DMS53 treated with DMSO at 0.1 percent for 48 hours (cell line): ENCODE measurements at regions not wholly inside any gene's neighbourhood (a gene's known extent, or its start where the extent isn't known, plus 50 kb on each side); places are given as distances from the start of the nearest gene placed in this dataset.
"Not testable (repeated sequence)": the region's sequence is repeated elsewhere in the genome, so short reads cannot be mapped to it uniquely, and the experiment has no call there.

Source experiments
- DNase-seq: peaks from one replicate; lab custom pipeline; 2025; ENCODE audit not compliant: unreplicated experiment; lab: John Stamatoyannopoulos, UW

DNA sequence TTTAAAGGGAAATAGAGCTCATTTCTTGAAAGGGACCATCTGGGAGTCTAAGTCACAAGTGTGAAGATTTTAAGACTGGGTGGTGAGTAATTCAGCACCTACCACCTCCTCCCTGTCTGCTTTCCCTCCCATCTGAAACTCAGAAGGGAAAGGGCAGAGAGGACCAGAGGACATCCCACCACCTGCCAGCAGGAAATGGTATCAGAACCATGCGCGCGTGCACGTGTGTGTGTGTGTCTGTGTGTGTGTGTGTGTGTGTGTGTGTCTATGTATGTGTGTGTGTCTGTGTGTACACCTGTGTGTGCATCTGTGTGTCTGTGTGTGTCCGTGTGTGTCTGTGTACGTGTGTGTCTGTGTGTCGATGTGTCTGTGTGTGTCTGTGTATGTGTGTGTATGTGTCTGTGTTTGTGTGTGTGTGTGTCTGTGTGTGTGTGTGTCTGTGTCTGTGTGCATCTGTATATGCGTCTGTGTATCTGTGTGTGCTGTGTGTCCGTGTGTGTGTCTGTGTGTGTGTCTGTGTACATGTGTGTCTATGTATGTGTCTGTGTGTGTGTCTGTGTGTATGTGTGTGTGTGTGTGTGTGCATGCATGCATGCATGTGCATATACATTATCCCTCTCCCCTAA is 76.8 kb downstream of the ZFP36L2 start:
- no peak for DNase-seq

DNA sequence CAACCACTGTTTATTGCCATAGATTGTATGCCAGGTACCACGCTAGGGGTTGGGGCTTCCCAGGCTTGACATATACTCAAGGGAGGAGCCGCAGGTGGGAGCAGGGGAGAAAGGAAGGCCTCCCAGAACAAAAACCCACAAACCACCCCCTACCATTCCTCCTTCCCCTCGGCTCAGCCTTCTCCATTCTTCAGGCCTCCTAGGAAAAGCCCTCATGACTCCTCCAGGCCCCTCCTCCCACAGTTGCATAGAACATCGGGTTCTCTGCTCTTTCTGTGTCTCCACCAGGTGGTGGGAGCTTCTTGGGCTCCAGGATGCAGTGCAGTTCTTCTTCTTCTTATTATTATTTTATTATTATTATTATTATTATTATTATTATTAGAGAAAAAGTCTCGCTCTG is 80.3 kb downstream of the ZFP36L2 start:
- no peak for DNase-seq

GRCh38 chr2:43144263-43144662 is 82.1 kb downstream of the ZFP36L2 start:
- DNase-seq = no peak

DNA sequence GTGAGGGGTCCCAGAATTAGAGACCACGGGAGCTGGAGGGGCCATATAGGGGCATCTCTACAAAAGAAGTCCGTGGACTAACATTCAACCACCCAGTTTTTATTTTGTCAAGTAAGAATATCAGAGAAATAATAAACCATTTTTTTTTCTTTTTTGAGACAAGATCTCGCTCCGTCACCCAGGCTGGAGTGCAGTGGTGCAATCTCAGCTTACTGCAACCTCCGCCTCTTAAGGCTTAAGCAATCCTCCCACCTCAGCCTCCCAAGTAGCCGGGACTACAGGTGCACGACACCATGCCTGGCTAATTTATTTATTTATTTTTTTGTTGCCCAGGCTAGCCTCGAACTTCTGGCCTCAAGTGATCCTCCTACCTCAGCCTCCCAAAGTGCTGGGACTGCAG is 82.7 kb downstream of the ZFP36L2 start:
- DNase-seq = no peak

DNA sequence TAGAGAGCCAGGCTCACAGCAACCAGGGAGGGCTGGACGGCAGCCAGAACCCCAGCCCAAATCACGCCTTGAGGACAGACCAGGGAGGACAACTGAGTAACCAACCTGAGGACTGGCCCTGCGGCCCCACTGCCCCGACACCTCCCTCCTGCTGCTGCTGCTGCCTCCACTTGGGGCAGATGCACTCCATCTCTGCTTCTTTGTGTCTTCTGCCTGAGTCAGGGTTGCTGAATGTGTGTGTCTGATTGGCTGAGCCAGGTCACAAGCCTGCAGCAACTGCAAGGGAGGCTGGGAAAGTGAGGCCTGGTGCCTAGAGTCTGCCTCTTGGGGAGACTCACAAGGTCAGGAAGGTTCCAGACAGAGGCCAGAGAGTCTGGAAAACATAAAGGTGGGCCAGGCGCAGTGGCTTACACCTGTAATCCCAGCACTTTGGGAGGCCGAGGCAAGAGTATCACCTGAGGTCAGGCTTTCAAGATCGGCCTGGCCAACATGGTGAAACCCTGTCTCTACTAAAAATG is 83.4 kb downstream of the ZFP36L2 start:
- DNase-seq = no peak

DNA sequence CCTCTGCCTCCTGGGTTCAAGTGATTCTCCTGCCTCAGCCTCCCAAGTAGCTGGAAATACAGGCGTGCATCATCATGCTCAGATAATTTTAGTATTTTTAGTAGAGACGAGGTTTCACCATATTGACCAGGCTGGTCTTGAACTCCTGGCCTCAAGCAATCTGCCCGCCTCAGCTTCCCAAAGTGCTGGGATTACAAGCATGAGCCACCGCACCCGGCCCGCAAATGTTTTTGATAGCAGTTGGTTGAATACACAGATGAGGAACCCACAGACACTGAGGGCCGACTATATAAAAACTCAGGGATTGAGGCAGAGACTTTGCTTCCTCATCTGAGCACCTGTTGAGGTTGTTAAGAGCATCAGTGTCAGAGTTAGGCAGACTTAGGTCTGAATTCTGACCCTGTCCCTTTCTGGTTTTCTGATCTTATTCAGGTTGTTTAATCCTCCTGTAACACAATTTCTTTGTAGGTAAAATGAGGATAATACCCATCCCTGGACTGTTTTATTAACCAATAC is 84.7 kb downstream of the ZFP36L2 start:
- DNase-seq = not testable (repeated sequence)

DNA sequence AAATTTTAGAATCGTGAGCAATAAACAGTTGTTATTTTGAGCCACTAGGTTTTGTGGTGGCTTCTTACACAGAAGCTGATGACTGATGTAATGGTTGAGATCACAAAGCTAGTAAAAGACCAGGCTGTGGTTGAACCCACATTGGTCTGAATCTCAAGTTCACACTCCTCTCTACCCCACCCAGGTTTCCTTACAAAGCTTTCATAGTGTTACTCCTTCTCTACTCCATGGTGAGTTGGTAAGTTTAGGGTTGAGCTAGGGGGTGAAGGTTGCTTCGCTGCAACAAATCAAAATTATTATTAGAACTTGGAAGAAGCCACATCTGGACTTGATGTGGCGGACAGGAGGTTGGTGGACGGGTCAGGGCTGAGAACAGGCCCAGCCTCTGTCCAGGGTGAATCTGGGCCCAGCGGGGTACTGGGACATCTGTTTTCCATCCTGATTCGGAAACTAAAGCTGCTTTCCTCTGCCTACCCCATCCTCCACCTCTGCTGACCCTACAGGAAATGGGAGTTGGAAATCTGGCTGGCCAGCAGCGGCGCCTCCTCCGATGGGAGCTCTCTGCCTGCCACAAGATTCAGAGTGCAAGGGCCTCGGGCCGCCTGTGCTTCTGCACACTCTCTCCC is 86.3 kb downstream of the ZFP36L2 start:
- no peak for DNase-seq

DNA sequence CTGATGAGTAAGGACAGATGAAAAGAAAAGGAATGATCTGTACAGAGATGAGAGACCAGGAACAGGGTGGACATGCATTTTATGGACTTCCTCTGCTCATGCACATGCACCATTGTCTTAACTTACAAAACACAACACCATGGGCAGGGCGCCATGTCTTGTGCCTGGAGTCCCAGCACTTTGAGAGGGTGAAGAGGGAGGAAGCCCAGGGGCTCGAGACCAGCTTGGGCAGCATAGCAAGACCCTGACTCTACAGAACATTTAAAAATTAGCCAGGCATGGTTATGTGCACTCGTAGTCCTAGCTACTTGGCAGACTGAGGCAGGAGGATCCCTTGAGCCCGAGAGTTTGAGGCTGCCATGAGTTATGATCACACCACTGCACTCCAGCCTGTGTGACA is 86.9 kb downstream of the ZFP36L2 start:
- no peak for DNase-seq

GRCh38 chr2:43138441-43138840 is 88.0 kb downstream of the ZFP36L2 start:
- DNase-seq = no peak

- no peak for DNase-seq
Measured at GRCh38 chr2:43136876-43137275, 89.5 kb downstream of the ZFP36L2 start.

DNA sequence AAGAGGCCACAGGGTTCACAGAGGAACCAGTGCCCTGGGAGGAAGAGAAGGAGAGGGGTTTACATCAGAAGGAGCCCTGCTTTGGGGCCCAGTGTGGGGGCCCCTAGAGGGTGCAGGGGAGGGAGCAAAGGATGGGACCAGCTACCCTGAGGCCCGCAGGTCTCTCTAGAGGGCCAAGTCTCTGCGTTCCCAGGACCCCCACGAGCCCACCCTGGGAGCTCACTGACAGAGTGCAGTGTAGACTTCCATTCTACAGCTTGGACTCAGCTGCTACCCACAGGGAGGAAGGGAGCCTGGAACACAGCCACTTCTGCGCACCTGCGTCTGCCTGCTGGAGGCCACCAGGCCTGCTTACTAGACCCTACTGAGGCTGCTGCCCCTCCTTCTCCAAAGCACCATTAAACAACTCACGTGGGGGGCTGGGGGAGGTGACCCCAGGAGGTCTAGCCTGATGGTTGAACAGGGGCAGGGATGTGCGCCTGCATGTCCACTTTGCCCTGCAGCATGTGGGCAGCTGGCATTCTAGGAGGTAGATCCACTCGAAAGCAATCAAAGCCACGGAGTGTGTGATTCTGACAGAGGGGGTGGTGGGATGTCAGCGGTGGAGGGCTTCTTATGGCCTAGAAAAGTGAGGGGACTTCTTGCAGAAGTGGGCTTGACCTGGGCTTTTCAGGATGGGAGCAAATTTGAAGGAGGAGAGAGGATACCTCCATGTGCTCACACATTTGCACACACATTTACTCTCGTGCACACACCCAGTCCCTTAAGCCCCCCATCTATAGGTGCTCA is 90.2 kb downstream of the ZFP36L2 start:
- DNase-seq = no peak

GRCh38 chr2:43135583-43135982 is 90.8 kb downstream of the ZFP36L2 start:
- no peak for DNase-seq

GRCh38 chr2:43134571-43134889 is 91.9 kb downstream of the ZFP36L2 start:
- DNase-seq = no peak

DNA sequence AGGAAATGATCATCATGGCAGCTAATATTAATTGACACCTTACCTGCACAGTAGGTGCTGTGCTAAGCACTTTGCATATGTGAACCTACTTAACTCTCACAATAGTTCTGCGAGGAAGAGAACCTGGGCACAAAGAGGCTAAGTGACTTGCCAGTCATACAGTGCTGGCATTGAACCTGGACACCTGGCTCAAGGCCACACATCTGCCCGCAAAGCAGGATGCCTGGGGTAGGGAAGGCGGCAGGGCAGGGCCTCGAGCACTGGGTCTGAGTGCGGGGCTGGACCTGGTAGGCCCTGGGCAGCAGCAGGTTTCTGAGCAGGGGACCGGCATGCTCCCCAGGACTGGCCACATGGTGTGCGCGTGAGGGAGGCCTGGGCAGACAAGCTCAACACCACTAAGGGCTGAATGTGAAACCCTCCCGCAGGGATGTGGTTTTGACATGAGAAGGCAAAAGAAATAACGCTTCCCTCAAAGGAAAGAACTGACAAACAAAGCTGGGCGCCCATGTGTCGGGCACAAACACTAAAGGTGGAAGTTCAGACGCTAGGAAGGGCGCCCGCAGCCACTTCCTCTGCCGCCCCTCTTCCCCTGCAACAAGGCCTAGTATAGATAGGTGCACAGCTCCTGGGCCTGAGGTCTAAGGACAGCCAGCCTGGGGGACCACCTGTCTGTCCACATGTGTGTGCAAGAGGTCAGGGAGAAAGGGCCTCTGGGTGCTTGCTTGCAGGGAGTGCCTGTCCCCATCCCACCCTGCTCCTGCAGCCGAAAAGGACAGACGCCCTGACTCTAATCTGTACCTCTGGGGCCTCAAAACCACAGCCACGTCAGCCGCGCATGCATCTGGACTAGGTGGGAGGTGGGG is 92.5 kb downstream of the ZFP36L2 start:
- no peak for DNase-seq

DNA sequence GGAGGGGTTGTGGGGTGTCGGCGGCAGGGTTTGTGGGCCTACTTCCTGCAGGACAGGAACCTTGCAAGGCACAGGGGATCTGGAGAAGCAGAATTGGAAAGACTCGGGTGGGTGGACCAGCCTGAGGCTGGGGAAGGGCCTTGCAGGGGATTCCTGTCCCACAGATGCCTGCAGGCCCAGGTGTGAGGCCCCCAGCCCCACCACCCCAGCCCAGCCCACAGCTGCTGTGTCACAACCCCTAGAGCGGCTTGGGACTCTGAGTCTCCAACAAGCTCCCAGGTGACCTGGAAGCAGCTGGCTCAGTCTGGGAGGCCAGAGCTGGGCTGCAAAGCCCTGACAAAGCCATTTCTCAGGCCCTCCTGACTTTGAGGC is 93.1 kb downstream of the ZFP36L2 start:
- DNase-seq = no peak

GRCh38 chr2:43132683-43133301 is 93.6 kb downstream of the ZFP36L2 start:
- no peak for DNase-seq

DNA sequence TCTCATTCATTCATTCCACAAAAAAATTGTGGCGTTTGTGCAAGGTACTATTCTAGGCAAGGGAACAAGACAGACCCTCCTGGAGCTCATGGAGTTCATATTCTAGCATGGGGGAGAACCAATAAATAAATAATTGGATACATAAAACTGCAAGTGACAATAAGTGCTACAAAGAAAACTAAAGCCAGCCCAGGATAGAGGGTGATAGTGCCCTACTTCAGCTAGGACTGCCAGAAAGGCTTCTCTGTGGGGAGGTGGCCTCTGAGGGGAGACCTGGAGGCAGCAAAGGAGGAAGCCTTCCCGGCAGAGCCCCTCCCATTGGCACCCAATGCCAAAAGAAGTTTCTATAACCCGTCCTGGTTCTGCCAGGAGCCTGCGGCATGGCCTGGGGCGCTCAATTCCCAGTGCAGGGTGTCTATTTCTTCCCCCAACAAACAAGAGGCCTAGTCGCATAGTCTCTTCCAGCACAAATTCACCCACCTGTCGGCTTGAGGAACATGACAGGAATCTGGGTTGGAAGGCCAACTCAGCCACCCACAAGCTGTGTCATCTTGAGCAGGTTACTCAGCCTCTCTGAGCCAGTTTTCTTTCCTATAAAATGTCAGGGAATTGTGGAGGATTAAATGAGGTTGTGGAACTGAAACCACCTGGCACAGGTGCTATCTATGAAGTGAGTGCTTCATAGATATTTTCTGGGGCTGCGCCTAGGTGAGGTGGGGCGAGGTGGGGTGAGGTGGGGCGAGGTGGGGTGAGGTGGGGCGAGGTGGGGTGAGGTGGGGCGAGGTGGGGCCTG is 94.3 kb downstream of the ZFP36L2 start:
- DNase-seq = no peak

DNA sequence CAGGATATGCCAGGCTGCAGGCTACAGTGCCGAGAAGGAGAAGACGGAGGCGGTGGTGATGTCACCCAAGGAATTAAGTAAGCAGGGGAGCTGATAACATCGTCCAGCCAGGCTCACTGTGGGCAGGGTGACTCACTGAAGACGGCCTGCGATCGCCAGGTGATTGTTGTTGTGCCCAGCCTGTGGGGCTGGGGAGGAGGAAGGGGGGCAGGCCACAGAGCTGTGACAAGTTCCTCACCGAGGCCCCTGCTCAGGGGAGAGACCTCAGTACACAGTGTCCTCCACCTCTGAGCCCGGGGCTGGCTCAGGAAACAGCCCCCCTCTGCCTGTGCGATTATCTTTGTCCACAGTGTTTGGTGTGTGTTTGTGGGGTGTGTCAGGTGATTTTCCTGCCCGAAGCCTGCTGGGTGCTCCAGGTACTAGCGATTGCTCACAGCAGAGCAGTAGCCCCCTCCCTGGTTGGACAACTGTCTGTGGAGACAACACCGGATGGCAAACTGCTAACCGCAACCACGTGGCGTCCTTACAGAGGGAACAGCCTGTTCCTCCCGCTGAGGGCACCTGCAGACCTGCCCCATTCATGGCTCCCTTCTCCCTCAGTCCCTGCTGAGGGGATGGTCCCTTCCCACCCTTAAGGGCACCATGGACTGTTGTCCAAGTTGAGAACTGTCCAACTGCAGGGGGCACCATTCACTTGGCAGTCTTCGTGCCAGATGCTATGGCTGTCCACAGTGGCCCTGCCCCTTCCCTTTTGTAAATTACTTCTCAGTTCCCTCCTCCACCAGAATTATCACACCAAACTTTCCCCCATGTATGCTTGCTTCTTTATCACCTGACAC is 95.1 kb downstream of the ZFP36L2 start:
- no peak for DNase-seq

GRCh38 chr2:43130548-43130875 is 95.9 kb downstream of the ZFP36L2 start:
- no peak for DNase-seq
